OCI-LY3 (cell line): ENCODE measurements at regions not wholly inside any gene's neighbourhood (a gene's known extent, or its start where the extent isn't known, plus 50 kb on each side); places are given as distances from the start of the nearest gene placed in this dataset.

Experiments
- H2AFZ ChIP-seq: fragments of 200-600, 300-600 bp; shearing (Covaris generic); 2 replicates; pipeline ENCODE4 v1.6.0; 2014; ENCODE audit warnings: antibody characterized with exemption, low read depth, low read length
- H3K27ac ChIP-seq: fragments of 200-600, 300-600 bp; sonication (generic); 2 replicates; pipeline ENCODE4 v1.5.1; 2014; ENCODE audit warnings: mild to moderate bottlenecking, low read length, moderate library complexity, mixed read lengths
- H3K27me3 ChIP-seq: fragments of 200-600, 300-600 bp; sonication (generic); 2 replicates; pipeline ENCODE4 v1.6.1; 2014; ENCODE audit warnings: low read depth, low read length, mixed read lengths
- H3K36me3 ChIP-seq: fragments of 200-600, 300-600 bp; sonication (generic); replicated peaks from 2 replicates; pipeline ENCODE3; 2014; ENCODE audit warnings: low read depth, low read length, mixed read lengths
- H3K4me1 ChIP-seq: fragments of 300-600, 200-600 bp; sonication (generic); 2 replicates; pipeline ENCODE4 v1.6.1; 2014; ENCODE audit warnings: low read length, mixed read lengths
- H3K4me2 ChIP-seq: fragments of 200-600, 300-600 bp; sonication (generic); 2 replicates; pipeline ENCODE4 v1.6.1; 2014; ENCODE audit warnings: low read length, mixed read lengths
- H3K4me3 ChIP-seq: fragments of 300-600, 200-600 bp; sonication (generic); 2 replicates; pipeline ENCODE4 v1.5.1; 2014; ENCODE audit warnings: antibody characterized with exemption, mild to moderate bottlenecking, low read length, moderate library complexity
- H3K79me2 ChIP-seq: fragments of 300-600, 200-600 bp; shearing (Covaris generic); 2 replicates; pipeline ENCODE4 v1.6.1; 2014; ENCODE audit warnings: mild to moderate bottlenecking, low read length, mixed read lengths
- H3K9ac ChIP-seq: fragments of 300-600, 200-600 bp; shearing (Covaris generic); 2 replicates; pipeline ENCODE4 v1.6.0; 2014; ENCODE audit warnings: mild to moderate bottlenecking, low read length, moderate library complexity
- H3K9me3 ChIP-seq: fragments of 200-600, 300-600 bp; shearing (Covaris generic); 2 replicates; pipeline ENCODE4 v1.6.1; 2014; ENCODE audit warnings: low read length, mixed read lengths; ENCODE audit not compliant: insufficient read depth
- H4K20me1 ChIP-seq: fragments of 200-600, 300-600 bp; sonication (generic); 2 replicates; pipeline ENCODE4 v1.6.1; 2016; ENCODE audit warnings: low read length, mixed read lengths; ENCODE audit not compliant: insufficient read depth
- CTCF ChIP-seq: fragments of 200-600, 300-600 bp; sonication (generic); IDR thresholded peaks from 2 replicates; pipeline ENCODE4 v1.5.1; 2014; ENCODE audit warnings: antibody characterized with exemption, low read length, low read depth
- EZH2phosphoT487 ChIP-seq: fragments of 200-600 bp; shearing (Covaris generic); IDR thresholded peaks from 2 replicates; pipeline ENCODE4 v1.6.1; 2018; ENCODE audit warnings: antibody characterized with exemption, mixed run types, low read depth

DNA sequence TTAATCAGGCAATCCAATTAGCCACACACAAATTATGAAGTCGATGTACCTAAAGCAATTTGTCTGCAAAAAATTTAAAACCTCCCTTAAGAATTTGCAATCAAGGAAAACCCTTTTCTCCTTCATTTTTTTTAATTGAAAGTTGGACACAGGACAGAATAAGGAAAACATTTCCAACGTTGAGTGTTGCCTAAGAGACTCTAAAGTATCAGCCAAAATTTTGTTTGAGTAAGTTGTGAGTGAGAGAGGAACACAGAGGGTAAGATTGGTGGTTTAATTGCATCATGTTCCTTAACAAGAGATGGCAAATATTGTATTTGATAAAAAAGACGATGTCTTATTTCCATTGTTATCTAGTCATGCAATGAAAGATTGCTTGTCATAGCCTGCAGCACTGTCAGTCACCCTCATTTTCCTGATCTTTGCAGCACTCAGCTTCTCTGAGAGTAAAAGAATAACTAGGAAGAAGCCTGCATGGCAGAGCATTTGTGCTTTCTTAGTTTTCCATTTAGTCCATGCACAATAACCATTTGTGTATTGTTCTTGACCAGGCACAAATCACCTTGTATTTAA is 115.5 kb downstream of the ICOS start:
- no peak overlapping the region for H2AFZ ChIP-seq
- TF ChIP-seq CTCF = no peak
- no peak for TF ChIP-seq EZH2phosphoT487
- no peak overlapping the region for H3K4me3 ChIP-seq
- H3K4me1 ChIP-seq = peaks cover 27% of the 10 kb centered on the region
- no peak overlapping the region for H3K4me2 ChIP-seq
- no peaks in the 10 kb centered on the region for H4K20me1 ChIP-seq
- H3K27me3 ChIP-seq = no peaks in the 10 kb centered on the region
- H3K9ac ChIP-seq = no peak overlapping the region
- no peaks in the 10 kb centered on the region for H3K36me3 ChIP-seq
- no peaks in the 10 kb centered on the region for H3K9me3 ChIP-seq
- no peaks in the 10 kb centered on the region for H3K79me2 ChIP-seq
- H3K27ac ChIP-seq = no peak overlapping the region

DNA sequence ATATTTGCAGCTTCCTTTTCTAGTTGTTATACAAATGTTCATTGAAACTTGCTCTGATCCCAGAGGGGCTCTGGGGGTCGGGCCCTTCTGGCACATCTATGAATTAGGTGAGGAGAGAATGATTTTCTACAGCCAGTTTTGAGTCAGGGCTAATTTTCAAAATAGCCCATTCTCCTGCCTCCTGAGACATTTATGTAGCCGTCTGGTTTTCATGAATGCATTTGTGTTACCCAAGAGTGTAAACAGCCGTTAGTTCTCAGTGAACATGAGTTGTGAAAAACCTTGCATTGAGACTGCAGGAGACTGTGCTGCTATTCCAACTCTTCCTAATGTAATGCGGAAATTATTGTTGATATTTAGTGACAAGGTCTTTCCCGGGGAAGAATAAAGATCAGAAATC is 122.5 kb downstream of the ICOS start:
- Histone ChIP-seq H3K4me1 (peaks cover 32% of the 10 kb centered on the region), H4K20me1 (no peaks in the 10 kb centered on the region), H3K4me2 (no peak overlapping the region), H3K27me3 (no peaks in the 10 kb centered on the region), H3K9me3 (no peaks in the 10 kb centered on the region), H3K79me2 (no peaks in the 10 kb centered on the region), H3K9ac (no peak overlapping the region), H3K27ac (no peak overlapping the region), H3K4me3 (no peak overlapping the region), H3K36me3 (no peaks in the 10 kb centered on the region), H2AFZ (0 out of 2 replicates have a peak overlapping the region, but pooled peaks have one; percentile 16)
- TF ChIP-seq EZH2phosphoT487 = no peak
- no peak for TF ChIP-seq CTCF

- H2AFZ ChIP-seq = peak overlapping the region; percentile 89
- H3K9me3 ChIP-seq = no peaks in the 10 kb centered on the region
- H3K4me1 ChIP-seq = peaks cover 32% of the 10 kb centered on the region
- peak overlapping the region; percentile 56 for H3K4me3 ChIP-seq
- peak overlapping the region; percentile 79 for H3K27ac ChIP-seq
- peak overlapping the region; percentile 81 for H3K4me2 ChIP-seq
- no peak for TF ChIP-seq EZH2phosphoT487
- no peaks in the 10 kb centered on the region for H3K79me2 ChIP-seq
- no peaks in the 10 kb centered on the region for H4K20me1 ChIP-seq
- H3K9ac ChIP-seq = peak overlapping the region; percentile 49
- H3K36me3 ChIP-seq = no peaks in the 10 kb centered on the region
- H3K27me3 ChIP-seq = no peaks in the 10 kb centered on the region
Measured at GRCh38 chr2:204060841-204061240, 124.3 kb downstream of the ICOS start.

DNA sequence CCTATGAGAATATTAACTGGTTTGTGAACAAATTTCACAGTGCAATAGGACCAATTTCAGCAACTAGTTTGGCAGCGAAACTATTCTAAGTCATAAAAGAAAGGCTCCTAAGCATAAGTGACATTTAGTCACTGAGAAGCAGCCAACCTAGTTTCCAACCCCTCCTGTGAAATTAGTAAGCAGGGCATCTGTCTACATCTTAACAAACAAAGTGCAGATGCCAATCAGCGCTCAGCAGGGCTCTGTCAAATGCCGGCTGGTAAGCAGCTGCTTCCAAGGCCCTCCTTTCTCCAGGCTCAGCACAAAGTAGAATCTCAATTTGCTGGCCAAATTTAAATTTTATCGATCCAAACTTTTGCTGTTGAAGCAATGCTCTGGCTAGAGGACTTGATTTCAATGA is 124.7 kb downstream of the ICOS start:
- TF ChIP-seq EZH2phosphoT487 = no peak
- no peak for TF ChIP-seq CTCF
- Histone ChIP-seq H3K9me3 (peaks cover under 1% of the 10 kb centered on the region; the same call in 1 of the 2 replicates), H3K4me3 (peak overlapping the region; percentile 56), H3K4me1 (peaks cover 32% of the 10 kb centered on the region), H2AFZ (peak overlapping the region; percentile 89), H3K9ac (peak overlapping the region; percentile 49), H3K27ac (peak overlapping the region; percentile 79), H4K20me1 (no peaks in the 10 kb centered on the region), H3K27me3 (no peaks in the 10 kb centered on the region), H3K36me3 (no peaks in the 10 kb centered on the region), H3K4me2 (peak overlapping the region; percentile 81), H3K79me2 (no peaks in the 10 kb centered on the region)
